ENCODE measurements at regions not wholly inside any gene's neighbourhood (a gene's known extent, or its start where the extent isn't known, plus 50 kb on each side); places are given as distances from the start of the nearest gene placed in this dataset.

DNA sequence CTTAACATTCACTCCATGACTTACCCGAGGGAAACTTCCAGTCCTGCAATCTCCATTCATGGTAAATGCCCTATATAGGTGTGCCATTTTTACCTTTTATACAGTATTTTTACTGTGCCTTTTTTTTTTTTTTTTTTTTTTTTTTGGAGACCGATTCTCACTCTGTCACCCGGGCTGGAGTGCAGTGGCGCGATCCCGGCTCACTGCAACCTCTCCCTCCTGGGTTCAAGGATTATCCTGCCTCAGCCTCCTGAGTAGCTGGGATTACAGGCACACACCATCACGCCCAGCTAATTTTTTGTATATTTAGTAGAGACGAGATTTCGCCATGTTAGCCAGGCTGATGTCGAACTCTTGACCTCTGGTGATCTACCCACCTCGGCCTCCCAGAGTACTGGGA is 124.4 kb upstream of the PLPPR4 start:
- TF ChIP-seq, protein P1, sequence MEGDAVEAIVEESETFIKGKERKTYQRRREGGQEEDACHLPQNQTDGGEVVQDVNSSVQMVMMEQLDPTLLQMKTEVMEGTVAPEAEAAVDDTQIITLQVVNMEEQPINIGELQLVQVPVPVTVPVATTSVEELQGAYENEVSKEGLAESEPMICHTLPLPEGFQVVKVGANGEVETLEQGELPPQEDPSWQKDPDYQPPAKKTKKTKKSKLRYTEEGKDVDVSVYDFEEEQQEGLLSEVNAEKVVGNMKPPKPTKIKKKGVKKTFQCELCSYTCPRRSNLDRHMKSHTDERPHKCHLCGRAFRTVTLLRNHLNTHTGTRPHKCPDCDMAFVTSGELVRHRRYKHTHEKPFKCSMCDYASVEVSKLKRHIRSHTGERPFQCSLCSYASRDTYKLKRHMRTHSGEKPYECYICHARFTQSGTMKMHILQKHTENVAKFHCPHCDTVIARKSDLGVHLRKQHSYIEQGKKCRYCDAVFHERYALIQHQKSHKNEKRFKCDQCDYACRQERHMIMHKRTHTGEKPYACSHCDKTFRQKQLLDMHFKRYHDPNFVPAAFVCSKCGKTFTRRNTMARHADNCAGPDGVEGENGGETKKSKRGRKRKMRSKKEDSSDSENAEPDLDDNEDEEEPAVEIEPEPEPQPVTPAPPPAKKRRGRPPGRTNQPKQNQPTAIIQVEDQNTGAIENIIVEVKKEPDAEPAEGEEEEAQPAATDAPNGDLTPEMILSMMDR (conservative IDR thresholded peaks at IDR 0.05 in 1 of 2, IDR thresholded peaks at IDR 0.05 in 1 of 2; ENCODE audit: extremely low read depth in 1 of 2, insufficient read depth in 1 of 2, low read depth in 1 of 2, low read length in 2 of 2): no peak
- TF ChIP-seq EZH2 (IDR thresholded peaks at IDR 0.05; ENCODE audit: borderline replicate concordance, low read length): no peak

All from mammary epithelial cell (primary cell).